ENCODE measurements at regions not wholly inside any gene's neighbourhood (a gene's known extent, or its start where the extent isn't known, plus 50 kb on each side); places are given as distances from the start of the nearest gene placed in this dataset.

- TF ChIP-seq GATA3 (IDR thresholded peaks at IDR 0.05; ENCODE audit: low read depth, low read length) (no peak), GATA2 (IDR thresholded peaks at IDR 0.05; ENCODE audit: low read depth, low read length) (no peak)
Observed at GRCh38 chr13:30021611-30022010, 171.2 kb upstream of the UBL3 start.
